SU-DHL-6 (cell line): ENCODE measurements at regions not wholly inside any gene's neighbourhood (a gene's known extent, or its start where the extent isn't known, plus 50 kb on each side); places are given as distances from the start of the nearest gene placed in this dataset.

ENCODE experiments used
- H2AFZ ChIP-seq: fragments of 200-600 bp; sonication (generic); 2 replicates; pipeline ENCODE4 v1.6.1; 2014; ENCODE audit warnings: low read depth, mild to moderate bottlenecking, moderate library complexity, mixed read lengths, antibody characterized with exemption, low read length; ENCODE audit not compliant: severe bottlenecking
- H3F3A ChIP-seq: fragments of 200-600 bp; shearing (Covaris generic); 2 replicates; pipeline ENCODE4 v1.6.0; 2016; ENCODE audit warnings: antibody characterized with exemption, mild to moderate bottlenecking; ENCODE audit not compliant: insufficient read depth
- H3K27ac ChIP-seq: fragments of 200-600 bp; sonication (generic); 2 replicates; pipeline ENCODE4 v1.5.1; 2016; ENCODE audit warnings: low read depth, mild to moderate bottlenecking, low read length, moderate library complexity, mixed read lengths
- H3K27me3 ChIP-seq: fragments of 200-600 bp; sonication (generic), shearing (Covaris generic); 2 replicates; pipeline ENCODE4 v1.6.0; 2014; ENCODE audit warnings: mild to moderate bottlenecking, low read length
- H3K36me3 ChIP-seq: fragments of 200-600 bp; sonication (generic); 2 replicates; pipeline ENCODE4 v1.6.1; 2014; ENCODE audit warnings: mild to moderate bottlenecking, low read length, mixed read lengths
- H3K4me2 ChIP-seq: fragments of 300-600, 200-600 bp; shearing (Covaris generic), sonication (generic); 2 replicates; pipeline ENCODE4 v1.6.0; 2014; ENCODE audit warnings: low read length, low read depth, mild to moderate bottlenecking; ENCODE audit not compliant: poor library complexity, severe bottlenecking
- H3K4me3 ChIP-seq: fragments of 200-600 bp; sonication (generic); 2 replicates; pipeline ENCODE4 v1.5.1; 2014; ENCODE audit warnings: antibody characterized with exemption, low read length, mild to moderate bottlenecking, mixed read lengths; ENCODE audit not compliant: insufficient read depth, poor library complexity, severe bottlenecking
- H3K79me2 ChIP-seq: fragments of 200-600 bp; sonication (generic); 2 replicates; pipeline ENCODE4 v1.6.1; 2014; ENCODE audit warnings: mild to moderate bottlenecking, low read length, moderate library complexity; ENCODE audit not compliant: insufficient read depth
- H3K9ac ChIP-seq: fragments of 200-600 bp; sonication (generic); 2 replicates; pipeline ENCODE4 v1.7.0; 2014; ENCODE audit warnings: mild to moderate bottlenecking, low read length
- H3K9me2 ChIP-seq: fragments of 200-600 bp; sonication (generic); replicated peaks from 2 replicates; pipeline ENCODE4 v1.6.1; 2014; ENCODE audit warnings: low read length; ENCODE audit not compliant: insufficient read depth
- H3K9me3 ChIP-seq: fragments of 200-600 bp; sonication (generic); 2 replicates; pipeline ENCODE4 v1.6.1; 2014; ENCODE audit warnings: low read length, mixed read lengths; ENCODE audit not compliant: insufficient read depth
- H4K20me1 ChIP-seq: fragments of 200-600 bp; sonication (generic); 2 replicates; pipeline ENCODE4 v1.6.1; 2014; ENCODE audit warnings: low read depth, mild to moderate bottlenecking, antibody characterized with exemption, low read length, moderate library complexity, mixed read lengths
- CTCF ChIP-seq: fragments of 200-600 bp; sonication (generic); IDR thresholded peaks from one replicate; pipeline ENCODE4 v1.5.1; 2017; ENCODE audit warnings: antibody characterized with exemption, mild to moderate bottlenecking, low read length, moderate library complexity; ENCODE audit not compliant: insufficient read depth, poor library complexity, severe bottlenecking
- EZH2phosphoT487 ChIP-seq: fragments of 200-600 bp; sonication (generic), shearing (Covaris generic); conservative IDR thresholded peaks from 2 replicates; pipeline ENCODE4 v1.6.1; 2018; ENCODE audit warnings: mild to moderate bottlenecking, antibody characterized with exemption, low read length, moderate library complexity, mixed read lengths

GRCh38 chr16:65789161-65789945 lies 577.1 kb upstream of the CDH5 start:
- Histone ChIP-seq H3K79me2 (no peaks in the 10 kb centered on the region), H3K27ac (no peak overlapping the region), H3F3A (no peaks in the 10 kb centered on the region), H3K27me3 (no peaks in the 10 kb centered on the region), H3K9ac (no peak overlapping the region), H3K9me2 (no peaks in the 10 kb centered on the region), H3K4me2 (no peak overlapping the region), H3K36me3 (no peaks in the 10 kb centered on the region), H4K20me1 (no peaks in the 10 kb centered on the region), H2AFZ (no peak overlapping the region), H3K4me3 (no peak overlapping the region), H3K9me3 (no peaks in the 10 kb centered on the region)
- TF ChIP-seq EZH2phosphoT487: no peak
- no peak for TF ChIP-seq CTCF

DNA sequence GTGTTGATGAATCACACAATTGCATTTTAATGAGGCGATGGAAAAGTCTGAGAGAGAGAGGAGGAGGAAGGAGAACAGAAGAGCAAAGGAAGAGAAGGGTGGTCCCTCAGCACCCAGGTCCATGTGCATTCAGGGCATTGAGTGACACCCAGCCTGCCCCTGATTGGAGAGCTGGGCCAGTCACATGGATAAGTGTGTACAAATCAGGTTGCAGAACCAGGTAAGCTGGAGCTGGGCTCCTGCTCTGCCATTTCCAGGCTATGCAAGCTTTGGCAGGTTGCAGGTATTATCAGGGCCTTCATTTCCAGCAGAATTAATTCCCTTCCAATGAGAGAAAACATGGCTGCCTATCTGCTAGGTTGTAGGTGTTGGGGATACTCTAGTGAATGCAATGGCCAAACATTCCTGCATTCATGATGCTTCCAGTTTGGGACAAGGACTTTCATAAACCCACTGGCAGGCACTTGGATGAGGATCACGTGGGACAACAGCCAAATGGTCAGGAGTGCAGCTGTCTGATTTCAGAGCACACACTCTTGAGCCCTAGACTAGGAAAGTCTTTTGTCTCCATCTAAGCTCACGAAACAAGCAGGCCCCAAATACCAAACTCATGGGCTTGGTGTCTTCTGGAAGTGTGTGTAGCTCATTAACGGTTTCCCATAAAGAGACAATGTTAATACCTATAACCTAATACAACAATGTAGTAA lies 577.9 kb upstream of the CDH5 start:
- no peaks in the 10 kb centered on the region for H4K20me1 ChIP-seq
- H3F3A ChIP-seq: no peaks in the 10 kb centered on the region
- no peaks in the 10 kb centered on the region for H3K9me3 ChIP-seq
- no peak overlapping the region for H3K27ac ChIP-seq
- H2AFZ ChIP-seq: no peak overlapping the region
- H3K9ac ChIP-seq: no peak overlapping the region
- TF ChIP-seq CTCF: no peak
- no peak for TF ChIP-seq EZH2phosphoT487
- no peaks in the 10 kb centered on the region for H3K9me2 ChIP-seq
- H3K36me3 ChIP-seq: no peaks in the 10 kb centered on the region
- H3K27me3 ChIP-seq: no peaks in the 10 kb centered on the region
- H3K4me3 ChIP-seq: no peak overlapping the region
- H3K79me2 ChIP-seq: no peaks in the 10 kb centered on the region
- no peak overlapping the region for H3K4me2 ChIP-seq

DNA sequence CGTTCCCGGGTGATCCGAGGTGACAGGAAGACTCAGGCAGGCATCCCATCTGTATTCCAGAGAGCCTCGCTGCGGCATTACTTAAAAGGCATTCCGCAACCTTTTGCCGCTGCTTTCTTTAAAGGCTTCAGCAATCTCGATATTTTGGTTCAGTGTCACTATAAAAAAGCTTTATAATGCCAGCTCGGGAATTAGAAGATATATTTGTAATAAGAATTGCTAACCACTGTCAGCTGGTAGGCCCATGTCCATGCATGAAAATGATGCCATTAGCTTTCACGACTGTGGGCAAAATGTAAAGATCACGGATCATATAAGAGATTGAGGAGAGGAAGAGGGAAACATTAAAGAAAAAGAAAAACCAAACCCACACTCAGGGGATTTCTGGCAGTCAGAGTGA lies 578.6 kb upstream of the CDH5 start:
- Histone ChIP-seq H3K27me3 (no peaks in the 10 kb centered on the region), H3K9me3 (no peaks in the 10 kb centered on the region), H3K9ac (no peak overlapping the region), H3K9me2 (no peaks in the 10 kb centered on the region), H3F3A (no peaks in the 10 kb centered on the region), H3K27ac (no peak overlapping the region), H4K20me1 (no peaks in the 10 kb centered on the region), H3K79me2 (no peaks in the 10 kb centered on the region), H3K4me3 (no peak overlapping the region), H3K4me2 (no peak overlapping the region), H3K36me3 (no peaks in the 10 kb centered on the region), H2AFZ (no peak overlapping the region)
- no peak for TF ChIP-seq EZH2phosphoT487
- no peak for TF ChIP-seq CTCF
